GM18870 (cell line): ENCODE measurements at regions not wholly inside any gene's neighbourhood (a gene's known extent, or its start where the extent isn't known, plus 50 kb on each side); places are given as distances from the start of the nearest gene placed in this dataset.
"Not testable (repeated sequence)": the region's sequence is repeated elsewhere in the genome, so short reads cannot be mapped to it uniquely, and the experiment has no call there.

Source experiments
- ATAC-seq: cut with Tn5 transposase; IDR thresholded peaks from one replicate; pipeline ENCODE4 v1.9.1; 2021; ENCODE audit warnings: moderate library complexity; ENCODE audit not compliant: unreplicated experiment

GRCh38 chr12:114858388-114859146 lies 174.6 kb upstream of the TBX3 start:
- ATAC-seq = no peak

DNA sequence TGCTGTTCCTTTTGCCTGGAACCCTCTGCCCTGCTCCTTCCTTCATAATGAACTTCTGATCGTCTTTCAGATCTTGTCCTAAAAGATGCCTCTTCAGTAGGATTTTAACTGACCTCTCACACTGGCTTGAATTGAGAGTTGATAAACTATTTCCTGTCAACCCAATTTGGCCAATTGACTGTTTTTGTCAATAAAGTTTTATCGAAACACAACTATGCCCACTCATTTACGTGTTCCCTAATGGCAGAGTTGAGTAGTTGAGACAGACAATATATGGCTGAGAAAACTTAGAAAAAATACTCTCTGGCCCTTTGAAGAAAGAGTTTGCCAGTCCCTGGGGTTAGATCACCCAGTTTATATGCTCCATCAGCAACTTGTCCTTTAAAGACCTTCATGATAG lies 171.7 kb upstream of the TBX3 start:
- no peak for ATAC-seq

GRCh38 chr12:114852976-114853529 lies 169.1 kb upstream of the TBX3 start:
- no peak for ATAC-seq

- ATAC-seq = no peak
These were observed 168.0 kb upstream of the TBX3 start for GRCh38 chr12:114851981-114852380.

DNA sequence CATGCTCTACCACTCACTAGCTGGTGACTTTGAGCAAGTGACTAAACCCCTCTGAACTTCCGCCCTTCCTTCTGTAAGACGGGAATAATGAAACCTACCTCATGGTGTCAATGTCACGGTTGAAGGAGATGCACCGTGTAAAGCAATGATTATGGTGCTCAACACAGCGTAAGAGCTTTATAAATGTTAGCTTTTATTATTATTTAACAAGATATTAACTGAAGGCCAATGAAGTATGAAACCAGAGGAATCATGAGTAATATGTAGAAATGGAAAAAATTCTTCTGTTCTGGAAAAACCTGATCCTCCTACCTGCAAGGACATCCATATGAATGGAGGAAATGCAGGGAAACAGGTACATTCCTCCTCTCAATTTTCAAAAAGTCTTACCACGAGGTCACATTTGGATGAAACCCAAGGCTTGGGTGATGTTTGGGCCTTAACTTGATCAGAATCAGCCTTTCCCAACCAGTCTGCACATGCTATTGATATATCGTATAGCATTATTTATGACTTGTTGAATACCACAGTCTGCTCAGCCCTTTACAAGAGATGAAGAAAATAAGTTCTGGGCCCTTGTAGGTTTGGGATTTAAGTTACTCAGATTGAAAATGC lies 166.8 kb upstream of the TBX3 start:
- no peak for ATAC-seq

DNA sequence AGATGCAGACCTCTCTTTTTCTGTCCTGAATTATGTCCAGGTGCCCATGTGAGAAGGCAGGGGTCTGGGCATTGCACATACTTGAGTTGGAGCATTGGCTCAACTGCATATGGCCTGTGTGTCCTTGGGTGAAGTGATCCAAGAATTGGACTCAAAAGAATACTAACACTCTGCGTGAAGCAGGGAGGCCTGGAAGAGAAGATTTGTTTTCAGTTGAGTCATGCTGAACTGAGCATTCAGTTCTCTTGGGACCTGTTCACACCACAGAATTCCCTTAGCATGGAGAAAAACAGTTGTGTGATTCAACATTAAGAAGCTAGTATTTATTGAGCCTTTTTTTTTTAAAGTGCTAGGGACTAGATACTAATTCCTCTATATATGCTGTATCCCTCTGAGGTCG lies 164.7 kb upstream of the TBX3 start:
- no peak for ATAC-seq

DNA sequence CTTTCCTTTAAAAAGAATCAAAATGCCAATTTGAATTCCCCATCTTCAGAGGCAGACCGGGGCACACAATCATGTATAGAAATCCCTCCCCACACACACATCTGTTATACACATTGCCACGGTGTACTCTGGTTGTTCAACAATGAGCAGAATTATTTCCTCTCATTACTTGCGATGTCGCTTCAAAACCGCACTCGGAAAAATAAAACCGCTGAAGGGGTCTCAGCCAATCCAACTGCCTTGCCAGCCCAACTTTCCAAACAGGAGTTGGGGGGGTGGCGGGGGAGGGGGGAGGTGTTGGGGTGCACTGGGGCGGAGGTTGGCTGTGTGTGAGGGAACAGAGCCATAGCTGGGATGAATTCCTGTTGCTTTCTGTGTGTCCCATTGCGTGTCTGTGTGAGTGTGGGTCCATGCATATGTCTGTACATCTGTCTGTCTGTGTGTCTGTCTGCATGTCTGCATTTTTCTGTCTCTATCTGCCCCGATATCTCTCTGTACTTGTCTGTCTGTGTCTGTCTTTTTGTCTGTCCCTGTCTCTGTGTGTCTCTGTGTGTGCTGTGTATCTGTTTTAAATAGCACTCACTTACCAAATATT lies 163.6 kb upstream of the TBX3 start:
- no peak for ATAC-seq

DNA sequence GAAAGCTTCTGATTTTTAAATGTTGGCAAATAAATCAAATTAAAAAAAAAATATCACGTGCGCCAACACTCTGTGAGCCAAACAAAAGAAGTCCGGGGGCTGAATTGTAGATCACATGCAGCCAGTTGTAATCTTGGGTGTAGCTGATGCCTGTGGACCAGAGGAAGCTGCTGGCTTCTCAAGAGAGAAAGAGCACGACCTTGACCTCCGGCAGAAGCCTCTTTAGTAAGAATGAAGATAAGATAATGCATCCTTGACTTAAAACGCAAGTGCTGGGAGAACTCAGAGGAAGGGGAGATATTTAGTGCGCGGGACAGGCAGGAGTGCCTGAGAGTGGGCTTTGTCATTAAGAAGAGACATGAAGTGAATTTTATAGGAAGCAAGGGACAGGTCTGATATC lies 162.8 kb upstream of the TBX3 start:
- ATAC-seq = no peak

DNA sequence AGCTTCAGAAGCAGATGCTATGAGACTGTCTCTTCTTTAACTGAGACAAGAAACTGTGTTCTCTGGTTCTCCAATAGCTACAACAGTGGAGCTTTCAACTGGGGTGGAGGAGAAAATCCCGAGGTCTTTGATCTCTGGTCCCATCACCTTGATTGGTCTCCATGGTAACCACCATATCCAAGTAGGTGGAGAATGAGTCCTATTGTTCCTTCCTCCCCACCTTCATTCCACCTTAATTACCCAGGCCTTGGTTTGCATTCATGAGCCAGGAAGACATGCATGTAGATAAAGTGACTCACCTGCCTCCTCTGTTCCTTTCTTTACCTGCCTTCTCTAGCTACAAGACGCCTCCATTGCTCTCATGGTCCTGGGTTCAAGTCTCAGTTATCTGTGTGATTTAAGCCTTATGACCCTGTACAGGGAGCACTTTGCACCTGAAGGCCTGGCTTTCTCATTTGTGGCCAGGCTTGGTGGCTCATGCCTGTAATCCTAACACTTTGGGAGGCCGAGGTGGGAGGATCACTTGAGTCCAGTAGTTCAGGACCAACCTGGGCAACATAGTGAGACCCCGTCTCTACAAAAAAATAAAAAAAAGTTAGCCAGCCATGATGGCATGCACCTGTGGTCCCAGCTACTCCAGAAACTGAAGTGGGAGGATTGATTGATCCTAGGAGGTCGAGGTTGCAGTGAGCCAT lies 157.7 kb upstream of the TBX3 start:
- no peak for ATAC-seq

GRCh38 chr12:114838480-114838879 lies 154.5 kb upstream of the TBX3 start:
- ATAC-seq = no peak

- ATAC-seq = no peak
These were observed 152.6 kb upstream of the TBX3 start for GRCh38 chr12:114836609-114837008.

DNA sequence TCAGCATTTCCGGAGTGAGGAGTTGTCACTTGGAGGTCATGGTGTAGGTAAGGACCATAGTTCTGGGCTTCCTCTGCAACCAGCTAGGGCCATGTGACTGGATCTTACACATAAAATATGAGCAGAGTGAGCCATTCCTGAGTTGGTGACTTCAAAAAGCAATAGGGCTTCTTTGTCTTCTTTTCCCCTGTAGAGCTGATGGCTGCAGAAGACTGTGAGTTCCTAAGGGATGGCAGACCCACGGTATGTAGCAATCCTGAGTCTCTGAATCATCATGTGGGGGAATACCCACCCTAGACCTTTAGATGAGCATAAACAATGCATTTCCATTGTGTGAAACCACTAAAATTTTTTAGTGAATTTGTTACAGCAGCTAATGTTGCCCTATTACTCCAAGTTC lies 151.1 kb upstream of the TBX3 start:
- ATAC-seq = no peak

GRCh38 chr12:114834621-114835020 lies 150.6 kb upstream of the TBX3 start:
- no peak for ATAC-seq

DNA sequence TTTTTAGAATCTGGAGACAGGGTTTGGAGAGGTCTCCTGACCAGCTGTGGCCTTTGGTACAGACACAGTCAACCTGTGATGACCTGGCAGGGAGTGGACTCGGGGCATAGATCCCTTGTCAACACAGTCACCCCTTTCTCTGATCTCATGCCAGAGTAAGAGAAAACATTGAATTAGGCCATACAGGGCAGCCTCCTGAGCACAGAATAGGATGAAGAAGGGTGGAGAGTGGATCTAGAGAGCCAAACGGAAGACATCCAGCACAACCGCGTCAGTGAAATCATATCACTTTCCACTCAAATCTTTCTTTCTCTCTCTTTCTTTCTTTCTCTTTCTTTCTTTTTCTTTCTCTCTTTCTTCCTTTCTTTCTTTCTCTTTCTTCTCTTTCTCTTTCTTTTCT lies 145.9 kb upstream of the TBX3 start:
- no peak for ATAC-seq

GRCh38 chr12:114829244-114829643 lies 145.3 kb upstream of the TBX3 start:
- ATAC-seq = not testable (repeated sequence)

- no peak for ATAC-seq
These were observed 143.5 kb upstream of the TBX3 start for GRCh38 chr12:114827461-114827860.

DNA sequence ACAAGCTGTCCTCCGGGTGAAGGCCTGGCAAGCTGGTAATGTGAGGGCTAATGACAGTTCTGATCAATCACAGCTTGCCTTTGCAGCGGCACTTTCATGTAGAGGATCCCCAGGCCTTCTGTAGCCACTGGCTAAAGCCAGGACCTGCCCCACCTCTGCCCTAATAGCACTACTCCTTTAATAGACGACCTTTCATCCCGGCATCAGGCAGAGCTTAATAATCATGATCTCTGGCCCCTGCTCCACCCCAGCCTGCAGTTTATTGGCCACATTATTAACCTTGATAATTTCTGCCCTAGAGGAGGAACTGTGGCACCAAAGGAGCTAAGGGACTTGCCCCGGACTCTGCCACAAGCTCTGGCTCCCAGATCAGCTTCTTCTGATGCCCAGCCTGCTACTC lies 142.3 kb upstream of the TBX3 start:
- ATAC-seq = no peak

GRCh38 chr12:114823724-114824123 lies 139.7 kb upstream of the TBX3 start:
- no peak for ATAC-seq

GRCh38 chr12:114821570-114821969 lies 137.6 kb upstream of the TBX3 start:
- no peak for ATAC-seq

GRCh38 chr12:114820796-114821195 lies 136.8 kb upstream of the TBX3 start:
- no peak for ATAC-seq

GRCh38 chr12:114817571-114818425 lies 133.8 kb upstream of the TBX3 start:
- ATAC-seq = no peak
